ENCODE measurements at regions not wholly inside any gene's neighbourhood (a gene's known extent, or its start where the extent isn't known, plus 50 kb on each side); places are given as distances from the start of the nearest gene placed in this dataset.
A peak's percentile ranks its signal among the peaks of the same experiment; 100 is the strongest.

DNA sequence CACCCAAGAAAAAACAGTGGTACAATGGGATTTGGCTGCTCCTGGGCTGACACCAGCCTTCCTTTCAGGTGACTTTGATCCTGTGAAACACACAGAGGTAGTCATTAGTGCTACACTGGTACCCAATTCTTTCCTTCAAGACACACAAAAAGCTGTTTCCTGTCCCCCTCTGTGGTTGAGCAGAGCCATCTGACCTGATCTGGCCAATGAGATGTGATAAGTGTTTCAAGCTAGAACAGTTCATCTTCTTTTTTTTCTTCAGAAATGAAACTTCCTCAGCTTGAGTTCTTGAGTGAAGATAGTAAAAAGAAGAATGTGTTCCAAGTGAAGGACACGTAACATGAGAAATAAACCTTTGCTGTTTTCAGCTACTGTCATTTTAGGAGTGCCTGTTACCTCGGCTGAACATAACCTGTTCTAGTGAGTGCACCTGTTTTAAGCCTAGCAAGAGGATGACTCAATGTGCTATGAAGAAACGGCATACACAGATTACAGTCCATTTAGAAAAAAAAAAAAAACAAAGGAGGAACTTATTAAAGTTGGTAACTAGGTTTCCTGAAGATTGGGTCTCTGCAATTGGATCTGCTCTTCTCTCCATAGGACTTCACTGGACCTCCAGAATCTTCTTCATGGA, 287.8 kb downstream of the GAS1 start:
- no peak for DNase-seq (ENCODE audit: low spot score)

DNA sequence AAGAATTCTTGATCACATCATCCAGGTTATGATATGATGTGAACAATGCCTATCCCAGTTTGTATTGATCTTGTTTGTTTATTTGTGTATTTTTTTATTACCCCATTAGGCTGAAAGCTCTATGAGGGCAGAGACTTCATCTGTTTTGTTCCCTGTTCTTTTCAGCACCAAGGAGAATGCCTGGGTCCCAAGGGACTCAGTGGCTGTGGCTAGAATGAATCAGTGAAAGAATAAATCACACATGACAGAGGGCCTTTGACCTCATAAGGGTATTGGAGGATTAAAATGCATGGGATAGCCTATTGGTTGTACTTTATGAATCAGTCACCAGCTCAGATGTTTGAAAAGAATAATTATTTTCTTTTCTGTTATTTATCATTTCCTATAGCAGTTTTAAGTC, 292.2 kb downstream of the GAS1 start:
- no peak for DNase-seq (ENCODE audit: low spot score)

DNA sequence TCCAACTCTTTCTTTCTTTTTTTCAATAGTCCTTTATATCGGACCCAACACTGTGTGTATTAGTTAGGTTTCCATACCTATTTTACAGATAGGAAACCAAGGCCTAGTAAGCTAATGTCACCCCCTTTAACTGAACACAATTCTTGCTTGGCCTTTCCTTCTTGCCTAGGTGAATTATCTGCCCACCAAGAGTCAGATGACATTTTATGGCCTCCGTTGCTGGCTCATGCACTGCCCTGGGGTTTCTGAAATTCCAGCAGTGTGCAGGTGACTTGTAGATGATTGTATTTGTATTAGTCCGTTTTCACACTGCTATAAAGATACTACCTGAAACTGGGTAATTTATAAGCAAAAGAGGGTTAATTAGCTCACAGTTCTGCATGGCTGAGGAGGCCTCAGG, 293.8 kb downstream of the GAS1 start:
- no peak for DNase-seq (ENCODE audit: low spot score)

DNA sequence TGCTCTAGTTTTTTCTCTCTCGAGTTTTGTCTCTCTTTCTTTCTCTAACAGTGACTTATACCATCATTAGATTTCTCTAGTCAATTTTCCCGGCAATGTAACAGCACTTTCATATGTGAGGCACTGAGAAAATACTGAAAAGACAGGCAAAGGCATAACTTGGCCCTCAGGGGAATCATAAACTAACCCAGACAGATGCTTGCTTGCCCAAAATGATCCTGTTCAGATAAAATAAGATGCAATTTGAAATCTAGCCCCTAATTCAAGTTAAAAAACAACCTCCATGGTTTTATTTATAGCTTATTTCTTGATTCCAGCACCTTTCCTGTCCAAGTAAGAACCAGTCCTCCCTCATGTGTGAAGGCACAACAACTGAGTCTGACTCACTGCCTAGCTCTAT, 294.6 kb downstream of the GAS1 start:
- DNase-seq (ENCODE audit: low spot score) = no peak

DNA sequence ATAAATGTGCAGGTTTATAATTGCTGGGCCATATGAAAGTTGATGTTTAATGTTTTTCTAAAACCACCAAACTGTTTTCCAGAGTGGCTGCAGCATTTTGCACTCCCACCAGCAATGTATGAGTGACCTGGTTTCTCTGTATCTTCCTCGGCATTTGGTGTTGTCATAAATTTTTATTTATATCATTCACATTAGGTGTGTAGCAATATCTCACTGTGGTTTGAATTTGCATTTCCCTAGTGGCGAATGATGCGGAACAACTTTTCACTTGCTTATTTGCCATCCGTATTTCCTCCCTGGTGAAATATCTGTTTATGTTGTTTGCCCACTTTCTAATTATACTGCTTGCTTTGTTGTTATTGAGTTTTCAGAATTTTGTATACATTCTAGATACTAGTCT, 295.7 kb upstream of the TUT7 start:
- no peak for DNase-seq (ENCODE audit: low spot score)

DNA sequence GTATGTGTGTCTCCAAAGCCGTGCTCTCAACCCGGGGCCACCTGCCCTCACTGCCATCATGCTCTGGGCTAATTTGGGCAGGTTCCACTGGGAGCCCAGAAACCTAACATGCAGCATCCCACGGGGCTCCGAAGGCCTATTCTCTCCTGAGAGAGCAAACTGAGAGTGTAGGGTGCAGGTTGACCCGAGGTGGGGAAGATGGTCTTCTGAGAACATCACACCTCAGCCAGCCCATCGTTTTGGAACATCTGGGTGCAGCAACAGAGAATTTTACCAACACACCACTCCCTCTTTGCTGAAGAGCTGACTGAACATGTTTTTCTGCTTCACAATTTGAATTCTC, 294.6 kb upstream of the TUT7 start:
- no peak for DNase-seq (ENCODE audit: low spot score)

DNA sequence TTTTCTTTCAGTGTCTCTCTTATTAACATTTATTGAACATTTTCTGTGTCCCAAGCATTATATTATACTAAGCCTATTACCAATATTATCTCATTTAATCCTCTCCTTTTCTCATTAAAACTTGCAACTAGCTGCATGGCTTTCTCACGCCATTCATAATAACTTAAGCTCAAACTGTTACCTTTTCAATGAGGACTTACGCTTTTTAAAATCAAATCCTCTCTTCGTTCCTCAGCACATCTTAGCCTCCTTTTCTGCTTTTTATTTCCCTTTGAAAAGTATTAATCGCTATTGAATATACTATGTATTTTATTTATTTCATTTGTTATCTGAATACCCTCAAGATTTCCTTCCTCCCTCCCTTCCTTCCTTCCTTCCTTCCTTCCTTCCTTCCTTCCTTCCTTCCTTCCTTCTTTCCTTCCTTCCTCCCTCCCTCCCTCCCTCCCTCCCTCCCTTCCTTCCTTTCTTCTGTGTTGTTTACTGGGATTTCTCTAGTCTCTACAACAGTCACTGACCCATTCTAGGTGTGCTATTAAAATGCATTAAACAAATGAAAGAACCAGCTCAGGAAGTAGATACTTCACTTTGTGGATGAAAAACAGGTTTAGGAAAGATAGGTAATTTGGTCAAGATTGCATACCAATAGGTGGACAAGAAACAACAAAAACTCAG, 294.1 kb upstream of the TUT7 start:
- no peak for DNase-seq (ENCODE audit: low spot score)

DNA sequence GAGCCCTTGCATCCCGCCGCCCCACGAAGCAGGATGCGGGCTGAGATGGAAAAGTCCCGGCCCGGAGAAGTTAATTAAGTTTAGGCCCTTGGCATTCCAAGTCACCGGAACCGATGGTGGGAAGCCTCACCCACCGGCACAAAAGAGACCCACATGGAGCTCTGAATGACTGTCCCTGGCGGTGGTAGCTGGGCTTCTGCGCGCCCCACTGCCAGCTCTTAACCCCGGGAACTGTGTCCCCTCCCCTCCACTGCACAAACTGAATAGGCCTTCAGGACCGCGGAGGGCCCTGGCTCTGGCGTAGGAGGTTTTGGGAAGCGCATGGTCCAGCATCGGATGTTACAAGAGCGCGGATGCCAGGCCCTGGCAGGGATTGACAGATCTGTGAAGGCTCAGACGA, 291.1 kb upstream of the TUT7 start:
- DNase-seq (ENCODE audit: low spot score) = no peak

DNA sequence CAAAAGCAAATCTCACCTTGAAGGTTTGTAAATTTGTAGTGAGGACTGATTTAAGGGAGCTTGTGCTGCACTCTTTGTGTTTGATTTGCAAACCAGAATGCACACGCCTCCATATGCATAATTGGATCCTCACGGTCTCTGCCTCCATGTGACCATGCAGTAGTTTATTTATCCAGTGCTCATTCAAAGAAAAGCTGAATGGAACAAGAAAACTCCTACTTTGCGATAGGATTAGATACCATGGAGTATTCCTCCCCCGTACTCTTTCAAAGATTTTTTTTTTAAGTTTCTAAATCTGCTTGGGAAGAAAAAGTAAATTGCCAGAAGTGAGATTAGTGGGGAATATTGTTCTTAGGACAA, 290.4 kb upstream of the TUT7 start:
- no peak for DNase-seq (ENCODE audit: low spot score)

DNA sequence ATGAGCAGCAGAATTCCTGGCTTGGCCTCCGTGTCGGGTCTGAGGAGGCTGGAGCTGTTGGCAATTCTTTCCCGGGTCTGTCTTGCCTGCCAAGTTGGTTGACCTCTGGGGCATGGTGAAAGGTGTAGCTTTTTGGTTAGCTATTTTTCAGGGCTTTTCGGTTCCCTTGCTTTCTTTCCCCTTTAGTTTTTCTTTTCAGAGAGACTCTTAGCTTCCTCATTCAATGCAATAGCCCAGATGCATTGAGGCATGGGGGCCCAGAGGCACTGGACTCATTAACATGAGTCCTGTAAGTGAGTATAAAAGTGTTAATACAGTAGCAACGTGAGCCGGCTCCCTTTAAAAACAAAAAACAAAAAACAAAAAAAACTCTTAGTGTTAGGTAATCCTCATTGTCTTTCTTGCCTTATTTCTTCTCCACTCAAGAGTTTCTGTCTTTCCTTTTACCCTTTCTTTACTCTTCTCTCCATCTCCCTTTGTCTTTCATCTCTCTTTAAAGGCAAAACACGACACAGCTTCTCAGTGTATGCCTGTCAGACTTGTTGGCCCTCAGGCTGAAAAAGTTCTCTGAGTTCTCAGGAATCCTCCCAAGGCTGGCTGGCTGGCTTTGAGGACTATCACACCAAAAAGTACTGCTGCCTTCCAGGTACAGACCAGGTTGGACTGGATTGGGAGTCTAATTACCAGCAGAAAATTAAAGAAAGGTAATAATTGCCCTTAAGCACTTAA, 289.9 kb upstream of the TUT7 start:
- DNase-seq (ENCODE audit: low spot score) = no peak

DNA sequence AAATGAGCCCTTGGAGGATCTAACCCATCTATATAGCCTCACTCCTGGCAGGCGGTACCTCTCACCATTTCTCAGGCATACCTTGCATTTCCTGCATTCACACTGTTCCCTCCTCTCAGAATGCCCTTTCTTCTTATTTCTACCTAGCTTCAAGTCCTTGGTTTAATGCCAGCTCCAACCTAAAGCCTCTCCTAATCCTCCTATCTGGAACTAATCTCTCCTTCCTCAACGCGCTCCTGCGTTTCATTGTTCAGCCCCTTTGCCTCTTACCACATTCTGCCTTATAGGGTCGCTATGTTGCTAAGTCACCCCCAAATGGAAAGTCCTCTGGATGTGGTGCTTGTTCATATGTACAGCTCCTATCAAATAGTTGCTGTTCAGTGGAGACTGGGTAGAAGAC, 288.5 kb upstream of the TUT7 start:
- DNase-seq (ENCODE audit: low spot score) = no peak

DNA sequence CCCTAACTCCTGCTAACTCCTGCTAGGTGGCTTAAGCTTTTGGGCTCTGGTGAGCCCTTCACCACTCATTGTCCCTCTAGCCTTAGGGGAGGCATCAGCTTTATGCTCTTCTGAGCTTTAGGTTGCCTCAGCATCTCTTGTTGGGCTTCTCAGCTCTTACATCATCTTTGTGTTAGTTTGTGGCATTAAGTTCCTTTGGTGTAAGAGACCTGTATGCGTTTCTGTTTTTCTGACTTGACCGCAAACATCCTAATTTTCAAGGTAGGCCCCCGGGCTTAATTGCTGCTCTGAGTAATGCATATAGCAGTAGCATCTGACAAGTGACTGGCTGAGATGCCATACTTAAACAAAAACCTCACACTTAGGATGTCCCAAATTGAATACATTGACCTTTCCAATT, 287.8 kb upstream of the TUT7 start:
- DNase-seq (ENCODE audit: low spot score) = no peak

DNA sequence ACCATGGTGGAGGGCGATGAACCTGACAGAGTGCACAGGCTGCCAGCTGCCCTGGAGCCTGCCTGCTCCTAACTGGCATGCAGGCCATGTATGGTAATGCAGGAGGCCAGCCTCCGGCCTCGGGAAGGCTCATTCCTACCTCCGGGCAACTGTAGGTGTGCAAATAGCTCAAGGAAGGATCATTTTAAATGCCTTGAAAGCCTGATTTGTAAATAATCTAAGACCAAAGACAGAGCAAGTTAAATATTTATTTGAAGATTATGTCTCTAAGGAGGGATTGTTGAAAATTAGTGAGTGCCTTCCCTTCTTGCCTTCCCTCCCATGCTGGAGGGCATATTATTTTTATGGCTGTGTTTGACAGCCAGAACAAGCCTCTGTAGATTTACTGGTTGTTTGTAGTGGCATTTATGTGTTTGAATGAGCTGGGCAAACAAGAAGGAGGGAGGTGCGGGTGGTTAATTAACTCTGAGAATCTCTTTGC, 285.7 kb upstream of the TUT7 start:
- no peak for DNase-seq (ENCODE audit: low spot score)

DNA sequence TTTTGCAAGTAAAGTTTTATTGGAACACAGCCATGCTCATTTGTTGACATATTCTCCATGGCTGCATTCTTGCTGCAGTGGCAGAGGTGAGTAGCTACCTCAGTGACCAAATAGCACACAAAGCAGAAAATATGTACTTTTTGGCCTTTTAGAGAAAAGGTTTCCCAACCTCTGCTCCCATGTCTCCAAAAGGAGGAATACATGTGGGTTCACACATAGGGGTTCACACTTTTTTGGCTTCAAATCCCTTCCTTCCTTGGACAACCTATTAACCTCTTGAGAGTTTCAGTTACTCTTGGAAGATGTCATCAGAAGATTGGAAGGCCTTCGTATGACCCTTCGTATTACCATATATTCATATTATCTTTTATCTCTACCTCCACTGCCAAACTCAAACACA, 285.1 kb upstream of the TUT7 start:
- no peak for DNase-seq (ENCODE audit: low spot score)

DNA sequence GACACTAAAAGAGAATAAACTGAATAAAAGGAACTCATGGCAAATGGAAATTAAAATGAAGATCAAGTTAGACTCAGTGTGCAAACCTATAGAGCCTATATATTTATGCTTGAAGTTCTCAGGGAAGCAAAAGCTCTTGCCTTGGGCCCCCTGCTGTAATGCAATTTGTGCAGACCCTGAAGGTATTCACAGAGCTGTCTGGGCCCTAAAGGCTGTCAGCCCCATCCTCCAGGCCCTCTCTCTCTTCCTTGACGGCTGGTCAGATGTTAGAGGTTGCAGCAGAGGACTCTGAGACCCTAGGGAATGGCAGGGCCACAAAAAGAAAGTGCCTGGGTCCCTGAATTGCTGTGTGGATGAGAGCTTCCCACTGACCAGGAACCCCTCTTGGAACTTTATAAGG, 283.9 kb upstream of the TUT7 start:
- DNase-seq (ENCODE audit: low spot score) = no peak

DNA sequence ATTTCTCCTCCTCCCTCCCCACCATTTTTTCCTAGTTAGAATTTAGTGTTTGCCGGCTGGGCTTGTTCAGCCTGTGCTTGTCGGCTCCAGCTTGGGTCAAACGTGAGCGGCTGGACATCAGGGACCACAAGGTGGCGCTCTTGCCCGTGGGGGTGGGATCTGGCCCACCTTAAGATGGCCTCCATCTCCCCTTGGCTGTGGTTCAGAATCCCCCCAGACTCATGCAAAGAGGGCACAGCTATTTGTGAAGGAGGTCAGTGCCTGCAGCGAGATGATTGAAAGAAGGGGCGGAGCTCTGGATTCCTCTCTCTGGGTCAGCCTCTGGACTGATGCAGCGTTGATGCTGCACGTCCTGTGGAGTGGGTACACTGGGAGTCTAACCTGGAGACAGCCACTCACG, 283.3 kb upstream of the TUT7 start:
- peak; percentile 6 for DNase-seq (ENCODE audit: low spot score)

DNA sequence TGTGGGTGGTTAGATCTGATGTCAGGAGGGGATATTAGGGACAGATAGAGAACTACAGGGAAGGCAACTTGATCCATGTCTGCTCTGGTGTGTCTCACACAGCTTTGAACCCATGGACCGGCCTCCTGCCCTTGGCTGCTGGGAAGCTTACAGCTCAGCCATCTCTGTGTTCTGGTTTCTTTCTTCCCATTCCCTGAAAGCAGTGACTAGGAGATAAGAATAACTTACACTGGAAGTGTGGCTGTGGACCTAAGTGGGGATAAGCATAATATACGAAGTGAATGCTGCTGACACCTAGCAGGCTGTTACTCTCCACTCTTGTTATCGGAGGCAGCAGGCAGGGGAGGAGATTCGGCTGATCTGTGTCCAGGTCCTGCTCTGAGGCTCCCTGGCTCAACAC, 282.3 kb upstream of the TUT7 start:
- DNase-seq (ENCODE audit: low spot score) = no peak

DNA sequence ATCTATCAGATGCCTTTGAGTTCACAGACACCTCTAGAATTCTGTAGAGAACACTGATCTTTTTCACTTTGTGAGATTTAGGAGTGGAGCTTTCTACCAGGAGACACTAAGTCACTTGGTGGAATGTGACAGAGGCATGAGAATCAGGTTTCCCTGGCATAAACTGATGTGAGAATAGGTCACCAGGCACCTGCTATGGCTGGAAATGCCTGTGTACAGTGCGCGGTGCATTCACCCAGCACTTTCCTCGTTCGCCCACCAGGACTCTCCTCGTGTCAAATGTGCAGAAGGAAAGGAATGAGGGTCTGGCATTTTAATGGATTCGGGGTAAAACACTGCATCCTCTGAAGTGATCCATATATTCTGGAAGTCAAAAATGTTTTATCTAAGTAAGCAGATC, 281.8 kb upstream of the TUT7 start:
- DNase-seq (ENCODE audit: low spot score) = no peak

DNA sequence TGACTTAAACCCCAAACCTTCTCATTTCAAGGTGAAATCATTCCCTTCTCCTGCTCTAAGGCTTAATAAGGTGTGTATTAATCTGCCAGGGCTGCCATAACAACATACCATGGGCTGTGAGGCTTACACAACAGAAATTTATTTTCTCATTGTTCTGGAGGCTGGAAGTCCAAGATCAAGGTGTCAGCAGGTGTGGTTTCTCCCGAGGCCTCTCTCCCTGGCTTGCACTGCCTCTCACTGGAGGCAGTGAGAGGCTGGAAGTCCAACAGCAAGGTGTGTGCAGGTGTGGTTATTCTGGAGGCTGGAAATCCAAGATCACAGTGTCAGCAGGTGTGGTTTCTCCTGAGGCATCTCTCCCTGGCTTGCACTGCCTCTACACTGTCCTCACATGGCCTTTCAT, 280.3 kb upstream of the TUT7 start:
- DNase-seq (ENCODE audit: low spot score) = no peak

DNA sequence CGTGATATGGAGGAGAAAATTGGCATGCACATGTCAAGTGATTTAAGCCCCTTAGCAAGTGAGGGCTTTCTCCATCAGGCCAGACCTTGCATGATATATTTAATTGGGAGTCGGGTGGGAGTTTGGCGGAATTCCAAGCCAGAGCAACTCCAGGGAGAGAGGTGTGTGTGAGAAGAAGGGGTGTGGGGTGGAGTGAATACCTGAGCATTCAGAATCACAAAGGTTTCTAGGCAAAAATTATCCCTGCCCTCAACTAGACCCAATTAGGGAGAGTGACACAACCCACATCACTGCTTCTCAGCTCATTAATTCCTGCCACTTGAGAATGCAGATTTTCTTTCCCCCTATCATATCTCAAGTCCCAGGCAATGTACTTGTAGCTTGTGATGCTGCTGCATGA, 279.7 kb upstream of the TUT7 start:
- no peak for DNase-seq (ENCODE audit: low spot score)

DNA sequence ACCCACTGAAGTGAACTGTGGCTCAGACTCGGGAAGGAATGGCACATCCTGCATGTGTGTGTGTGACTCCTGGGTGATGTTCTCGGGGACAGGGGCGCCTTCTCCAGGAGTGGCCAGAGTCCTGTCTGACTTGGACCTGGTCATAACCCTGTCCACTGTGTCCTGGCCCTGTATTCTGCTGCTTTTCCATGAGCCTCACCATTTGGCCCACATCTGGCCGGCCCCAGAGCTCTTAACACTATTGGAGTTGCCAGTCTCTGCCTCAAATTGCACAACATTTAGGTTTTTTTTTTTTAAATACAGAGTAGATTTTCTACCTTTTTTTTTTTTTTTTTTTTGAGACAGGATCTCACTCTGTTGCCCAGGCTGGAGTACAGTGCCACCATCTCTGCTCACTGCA, 278.3 kb upstream of the TUT7 start:
- DNase-seq (ENCODE audit: low spot score) = no peak

DNA sequence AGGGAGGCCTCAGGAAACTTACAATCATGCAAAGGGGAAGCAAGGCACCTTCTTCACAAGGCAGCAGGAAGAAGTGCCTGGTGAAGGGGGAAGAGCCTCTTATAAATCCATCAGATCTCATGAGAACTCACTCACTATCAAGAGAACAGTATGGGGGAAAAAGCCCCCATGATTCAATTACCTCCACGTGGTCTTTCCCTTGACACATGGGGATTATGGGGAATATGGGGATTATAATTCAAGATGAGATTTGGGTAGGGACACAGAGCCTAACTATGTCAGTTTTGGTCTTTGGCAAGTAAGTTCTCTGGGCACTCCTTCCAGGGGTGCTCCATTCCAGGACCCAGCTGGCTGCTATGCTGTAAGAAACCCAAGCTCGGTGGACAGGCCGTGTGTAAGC, 275.3 kb upstream of the TUT7 start:
- no peak for DNase-seq (ENCODE audit: low spot score)

DNA sequence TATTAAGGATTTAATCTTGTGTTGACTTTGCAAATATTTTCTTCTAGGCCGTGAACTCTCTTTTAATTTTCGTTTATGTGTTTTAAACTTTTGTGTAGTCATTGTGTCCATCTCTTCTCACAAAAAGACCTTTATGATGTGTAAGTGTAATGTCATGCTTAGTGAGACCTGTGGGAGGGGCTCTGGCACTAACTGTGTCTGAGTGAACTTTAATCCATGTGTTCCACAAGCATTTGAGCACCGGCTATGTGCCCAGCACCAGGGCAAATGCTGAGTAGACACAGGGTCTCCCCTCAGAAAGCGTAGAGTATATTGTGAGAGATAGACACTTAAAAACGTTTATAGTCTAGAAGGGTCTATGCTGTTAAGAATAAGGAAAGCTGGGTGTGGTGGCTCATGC, 272.6 kb upstream of the TUT7 start:
- DNase-seq (ENCODE audit: low spot score) = no peak

DNA sequence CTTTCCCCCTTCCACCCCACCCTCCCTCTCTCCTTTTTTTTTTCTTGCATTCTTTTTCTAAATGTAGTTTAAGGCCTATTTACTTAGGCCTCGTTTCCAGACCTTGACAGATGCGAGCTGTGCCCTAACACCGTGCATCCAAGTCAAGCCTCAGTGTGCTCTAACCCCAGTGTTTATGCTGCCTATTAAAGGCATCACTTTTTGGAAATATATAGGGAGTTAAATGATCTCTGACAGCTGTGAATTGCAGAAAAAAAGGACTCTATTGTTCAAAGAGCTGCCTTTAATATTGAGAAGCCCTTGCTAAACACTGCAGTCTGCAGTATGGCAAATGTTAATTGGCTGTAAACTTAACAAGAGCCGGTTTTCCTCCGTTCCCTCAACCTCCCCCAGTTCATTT, 270.4 kb upstream of the TUT7 start:
- no peak for DNase-seq (ENCODE audit: low spot score)

Measured in putamen (tissue), 1 donor.